Fibroblast of skin of scalp (primary cell): ENCODE measurements at regions not wholly inside any gene's neighbourhood (a gene's known extent, or its start where the extent isn't known, plus 50 kb on each side); places are given as distances from the start of the nearest gene placed in this dataset.
"Not testable (repeated sequence)": the region's sequence is repeated elsewhere in the genome, so short reads cannot be mapped to it uniquely, and the experiment has no call there.

Source experiments
- DNase-seq: peaks from one replicate; pipeline ENCODE4 v3.0.0-alpha.2; 2013

DNA sequence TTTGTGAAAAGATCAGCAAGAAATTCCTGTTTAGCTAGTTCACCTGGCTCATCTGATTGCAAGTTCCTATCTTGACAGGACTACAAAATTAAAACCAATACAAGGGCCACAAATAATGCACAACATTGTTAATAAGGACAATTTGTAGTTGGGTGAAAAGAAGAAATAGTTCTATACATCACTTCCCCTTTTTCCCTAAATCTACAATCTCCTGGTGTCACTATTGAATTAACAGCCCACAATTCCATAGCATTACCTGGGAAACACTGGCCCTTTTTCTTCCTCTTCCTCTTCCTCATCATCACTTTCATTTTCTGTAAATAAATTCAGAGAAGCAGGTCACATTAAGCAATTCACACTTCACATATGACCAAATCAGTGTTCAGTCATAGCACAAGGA lies 366.9 kb downstream of the FAM72C start:
- DNase-seq, result no peak

DNA sequence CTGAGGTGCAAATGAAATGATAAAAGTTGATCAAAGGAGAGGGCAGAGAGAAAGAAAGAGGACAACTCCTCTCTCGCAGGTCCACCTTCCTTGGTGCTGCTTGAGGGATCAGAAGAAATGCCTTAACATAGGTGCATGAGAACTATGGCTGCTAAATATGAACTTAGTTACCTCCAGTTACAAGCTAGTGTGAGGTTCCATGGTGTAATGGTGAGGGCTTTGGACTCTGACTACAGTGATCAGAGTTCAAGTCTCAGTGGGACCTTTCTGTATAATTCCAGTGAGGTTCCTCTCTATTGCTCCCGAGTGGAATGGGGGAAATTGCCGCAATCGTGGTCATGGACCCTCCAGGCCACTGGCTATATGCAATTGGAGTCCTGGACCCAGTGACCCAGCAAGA lies 387.3 kb downstream of the FAM72C start:
- DNase-seq, result no peak

DNA sequence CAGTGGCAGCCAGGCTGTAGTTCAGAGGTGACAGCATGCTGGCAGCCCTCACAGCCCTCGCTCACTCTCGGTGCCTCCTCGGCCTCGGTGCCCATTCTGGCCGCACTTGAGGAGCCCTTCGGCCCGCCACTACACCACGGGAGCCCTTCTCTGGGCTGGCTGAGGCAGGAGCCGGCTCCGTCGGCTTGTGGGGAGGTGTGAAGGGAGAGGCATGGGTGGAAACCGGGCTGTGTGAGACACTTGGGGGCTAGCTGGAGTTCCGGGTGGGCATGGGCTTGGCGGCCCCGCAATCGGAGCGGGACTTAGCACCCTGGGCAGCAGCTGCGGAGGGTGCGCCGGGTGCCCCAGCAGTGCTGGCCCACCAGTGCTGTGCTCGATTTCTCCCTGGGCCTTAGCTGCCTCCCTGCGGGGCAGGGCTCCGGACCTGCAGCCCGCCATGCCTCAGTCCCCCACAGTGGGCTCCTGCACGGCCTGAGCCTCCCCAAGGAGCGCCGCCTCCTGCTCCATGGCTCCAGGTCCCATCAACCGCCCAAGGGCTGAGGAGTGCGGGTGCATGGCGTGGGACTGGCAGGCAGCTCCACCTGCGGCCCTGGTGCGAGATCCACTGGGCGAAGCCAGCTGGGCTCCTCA lies 396.8 kb downstream of the FAM72C start:
- no peak for DNase-seq

DNA sequence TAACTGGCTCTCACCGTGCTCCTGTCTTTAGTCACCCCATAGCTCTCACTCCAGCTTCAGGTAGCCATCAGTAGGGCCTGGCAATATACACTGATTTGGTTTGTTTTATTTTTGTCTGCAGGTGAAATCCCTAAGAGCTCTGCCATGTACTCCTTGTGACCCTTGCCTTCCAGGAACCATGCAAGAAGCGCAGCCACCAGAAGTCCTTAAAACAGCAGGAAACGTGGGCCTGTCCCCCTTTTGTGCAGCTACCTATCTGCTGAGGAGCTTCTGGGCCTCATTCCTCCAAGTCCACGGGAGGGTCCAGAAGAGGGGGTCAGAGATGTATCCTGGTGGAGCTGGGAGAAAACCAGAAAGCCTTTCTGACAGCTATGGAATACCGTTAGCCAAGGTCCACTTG lies 399.1 kb downstream of the FAM72C start:
- not testable (repeated sequence) for DNase-seq

DNA sequence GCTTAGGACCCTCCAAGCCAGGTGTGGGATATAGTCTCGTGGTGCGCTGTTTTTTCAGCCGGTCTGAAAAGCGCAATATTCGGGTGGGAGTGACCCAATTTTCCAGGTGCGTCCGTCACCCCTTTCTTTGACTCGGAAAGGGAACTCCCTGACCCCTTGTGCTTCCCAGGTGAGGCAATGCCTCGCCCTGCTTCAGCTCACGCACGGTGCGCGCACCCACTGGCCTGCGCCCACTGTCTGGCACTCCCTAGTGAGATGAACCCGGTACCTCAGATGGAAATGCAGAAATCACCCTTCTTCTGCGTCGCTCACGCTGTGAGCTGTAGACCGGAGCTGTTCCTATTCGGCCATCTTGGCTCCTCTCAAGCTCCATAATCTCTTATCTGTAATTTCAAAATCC lies 408.0 kb downstream of the FAM72C start:
- DNase-seq, result not testable (repeated sequence)

DNA sequence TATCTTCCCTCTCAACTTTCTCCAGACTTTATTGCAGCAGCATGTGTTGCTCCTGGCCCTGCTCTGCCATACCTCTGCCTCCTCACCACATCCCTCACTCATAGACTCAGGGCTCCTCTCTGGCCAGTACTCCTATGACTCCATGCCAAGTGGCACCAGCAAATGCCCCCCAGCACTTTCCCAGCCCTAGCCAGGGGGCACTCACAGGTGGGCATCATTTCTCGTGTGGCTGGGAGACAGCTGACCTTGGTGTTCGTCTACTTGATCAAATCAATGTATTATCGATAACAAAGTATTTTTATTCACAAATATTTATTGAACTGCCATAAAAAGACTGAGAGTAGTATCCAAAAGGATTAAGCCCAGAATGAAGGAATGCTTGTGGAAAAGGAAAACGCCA lies 418.2 kb downstream of the FAM72C start:
- no peak for DNase-seq

DNA sequence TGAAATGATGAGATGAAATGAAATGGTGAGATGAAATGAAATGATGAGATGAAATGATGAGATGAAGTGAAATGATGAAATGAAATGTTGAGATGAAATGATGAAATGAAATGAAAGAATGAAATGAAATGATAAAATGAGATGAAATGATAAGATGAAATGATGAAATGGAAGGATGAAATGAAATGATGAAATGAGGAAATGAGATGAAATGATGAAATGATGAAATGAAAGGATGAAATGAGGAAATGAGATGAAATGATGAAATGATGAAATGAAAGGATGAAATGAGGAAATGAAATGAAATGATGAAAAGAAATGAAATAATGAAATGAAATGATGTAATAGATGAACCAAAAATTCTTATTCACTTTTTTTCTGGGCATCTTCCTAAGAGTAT lies 467.1 kb downstream of the FAM72C start:
- DNase-seq, result not testable (repeated sequence)

DNA sequence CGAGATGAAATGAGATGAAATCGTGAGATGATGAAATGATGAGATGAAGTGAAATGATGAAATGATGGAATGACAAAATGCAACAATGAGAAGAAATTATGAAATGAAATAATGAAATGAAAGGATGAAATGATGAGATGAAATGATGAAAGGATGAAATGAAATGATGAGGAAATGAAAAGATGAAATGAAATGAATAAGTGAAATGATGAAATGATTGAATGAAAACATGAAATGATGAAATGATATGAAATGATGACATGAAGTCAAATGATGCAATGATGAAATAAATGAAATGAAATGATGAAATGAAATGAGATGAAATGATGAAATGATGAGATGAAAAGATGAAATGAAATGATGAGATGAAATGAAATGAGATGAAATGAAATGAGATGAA lies 467.7 kb downstream of the FAM72C start:
- not testable (repeated sequence) for DNase-seq

DNA sequence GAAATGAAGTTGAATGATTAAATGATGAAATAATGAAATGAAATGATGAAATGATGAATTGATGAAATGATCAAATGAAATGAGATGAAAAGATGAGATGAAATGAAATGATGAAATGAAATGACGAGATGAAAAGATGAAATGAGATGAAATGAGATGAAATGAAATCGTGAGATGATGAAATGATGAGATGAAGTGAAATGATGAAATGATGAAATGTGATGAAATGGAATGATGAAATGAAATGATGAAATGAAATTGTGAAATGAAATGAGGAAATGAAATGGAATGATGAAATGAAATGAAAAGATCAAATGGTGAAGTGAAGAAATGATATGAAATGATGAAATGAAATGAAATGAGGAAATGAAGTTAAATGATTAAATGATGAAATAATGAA lies 468.7 kb downstream of the FAM72C start:
- DNase-seq, result not testable (repeated sequence)

DNA sequence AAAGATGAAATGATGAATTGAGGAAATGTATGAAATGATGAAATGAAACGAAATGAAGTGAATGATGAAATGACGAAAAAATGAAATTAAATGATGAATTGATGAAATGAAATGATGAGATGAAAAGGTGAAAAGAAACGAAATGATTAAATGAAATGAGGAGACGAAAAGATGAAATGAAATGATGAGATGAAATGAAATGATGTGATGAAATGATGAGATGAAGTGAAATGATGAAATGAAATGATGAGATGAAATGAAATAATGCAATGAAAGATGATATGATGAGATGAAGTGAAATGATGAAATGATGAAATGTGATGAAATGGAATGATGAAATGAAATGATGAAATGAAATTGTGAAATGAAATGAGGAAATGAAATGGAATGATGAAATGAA lies 469.7 kb downstream of the FAM72C start:
- DNase-seq, result not testable (repeated sequence)

DNA sequence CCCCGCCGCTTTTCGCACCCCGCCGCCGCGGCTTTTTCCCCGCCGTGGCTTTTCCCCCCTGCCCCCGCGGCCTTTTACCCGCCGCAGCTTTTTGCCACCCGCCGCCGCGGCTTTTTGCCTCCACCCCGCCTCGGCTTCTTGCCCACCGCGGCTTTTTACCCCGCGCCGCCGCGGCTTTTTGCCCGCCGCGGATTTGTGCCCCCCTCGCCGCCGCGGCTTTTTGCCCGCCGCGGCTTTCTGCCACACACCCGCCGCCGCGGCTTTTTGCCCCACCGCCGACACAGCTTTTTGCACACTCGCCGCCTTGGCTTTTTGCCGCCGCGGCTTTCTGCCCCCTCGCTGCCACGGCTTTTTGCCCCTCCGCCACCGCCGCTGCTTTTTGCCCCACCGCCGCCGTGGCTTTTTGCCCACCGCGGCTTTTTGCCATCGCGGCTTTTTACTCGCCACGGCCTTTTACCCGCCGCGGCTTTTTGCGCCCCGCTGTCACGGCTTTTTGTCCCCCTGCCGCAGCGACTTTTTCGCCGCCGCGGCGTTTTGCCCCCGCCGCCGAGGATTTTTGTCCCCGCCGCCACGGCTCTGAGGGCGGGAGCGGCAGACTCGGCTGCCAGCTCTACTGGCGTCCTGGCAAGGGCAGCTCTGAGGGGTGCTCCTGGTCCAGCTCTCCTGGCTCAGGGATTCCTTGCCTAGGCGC lies 473.6 kb downstream of the FAM72C start:
- not testable (repeated sequence) for DNase-seq

DNA sequence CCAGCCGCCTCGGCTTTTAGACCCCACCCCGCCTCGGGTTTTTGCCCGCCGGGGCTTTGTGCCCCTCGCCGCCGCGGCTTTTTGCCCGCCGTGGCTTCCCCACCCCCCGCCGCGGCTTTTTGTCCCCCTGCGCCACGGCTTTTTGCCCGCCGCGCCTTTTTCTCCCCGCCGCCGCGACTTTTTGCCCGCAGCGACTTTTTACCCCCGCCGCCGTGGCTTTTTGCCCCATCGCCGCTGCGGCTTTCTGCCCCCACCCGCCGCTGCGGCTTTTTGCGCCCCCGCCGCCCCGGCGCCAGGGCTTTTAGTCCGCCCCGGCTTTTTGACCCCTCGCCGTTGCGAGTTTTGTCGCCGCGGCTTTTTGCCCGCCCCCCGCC lies 474.4 kb downstream of the FAM72C start:
- no peak for DNase-seq

DNA sequence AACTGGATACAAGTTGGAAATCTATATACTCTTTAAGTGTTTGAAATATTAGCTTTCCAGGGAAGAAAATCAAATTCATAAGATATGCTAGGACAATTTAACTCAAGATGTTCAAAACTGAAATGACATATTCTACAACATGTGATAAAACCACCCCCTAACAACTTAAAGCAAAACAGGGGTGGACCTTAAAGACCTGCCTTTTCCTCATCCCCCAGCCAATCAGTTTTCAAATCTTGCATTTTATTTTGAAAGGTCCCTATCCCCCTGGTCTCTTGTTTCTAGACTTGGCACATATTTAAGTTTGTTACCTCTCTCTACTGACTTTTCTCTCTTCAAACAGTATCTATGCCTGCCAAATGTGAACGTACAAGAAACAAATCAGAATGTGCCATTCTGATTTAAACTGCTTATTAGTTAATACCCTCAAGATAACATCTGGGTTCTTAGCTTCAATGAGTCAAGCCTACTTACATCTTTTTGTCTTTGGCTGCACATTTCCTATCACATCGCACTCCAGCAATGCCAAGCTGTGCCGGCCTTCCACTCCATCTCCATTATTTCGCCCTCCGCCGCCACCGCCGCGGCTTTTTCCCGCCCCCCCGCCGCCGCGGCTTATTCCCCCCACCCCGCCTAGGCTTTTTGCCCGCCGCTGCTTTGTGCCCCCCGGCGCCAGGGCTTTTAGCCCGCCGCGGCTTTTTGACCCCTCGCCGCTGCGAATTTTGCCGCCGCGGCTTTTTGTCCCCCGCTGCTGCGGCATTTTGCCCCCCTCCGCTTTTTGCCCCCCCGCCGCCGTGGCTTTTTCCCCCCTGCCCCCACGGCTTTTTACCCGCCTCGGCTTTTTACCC lies 475.0 kb downstream of the FAM72C start:
- DNase-seq, result not testable (repeated sequence)
